ENCODE measurements at regions not wholly inside any gene's neighbourhood (a gene's known extent, or its start where the extent isn't known, plus 50 kb on each side); places are given as distances from the start of the nearest gene placed in this dataset.

- intact Hi-C loops (cut with DNase I), result no loop called here
- DNase-seq (ENCODE audit: low spot score), result no peak
- ATAC-seq, result no peak
Observed at GRCh38 chr7:127448566-127448965, 56.1 kb upstream of the ZNF800 start.

- ATAC-seq, result no peak
- intact Hi-C loops (cut with DNase I), result no loop called here
- no peak for DNase-seq (ENCODE audit: low spot score)
Observed at GRCh38 chr7:127447326-127447945, 54.9 kb upstream of the ZNF800 start.

- DNase-seq (ENCODE audit: low spot score), result no peak
- intact Hi-C loops (cut with DNase I), result no loop called here
- no peak for ATAC-seq
Observed at GRCh38 chr7:127446842-127447241, 54.3 kb upstream of the ZNF800 start.
